ENCODE measurements at regions not wholly inside any gene's neighbourhood (a gene's known extent, or its start where the extent isn't known, plus 50 kb on each side); places are given as distances from the start of the nearest gene placed in this dataset.

GRCh38 chr10:44818701-44819127 is 92.4 kb upstream of the TMEM72 start:
- Histone ChIP-seq H3K36me3 (ENCODE audit: control insufficient read depth in 5 of 5, insufficient read depth in 5 of 5, low read length in 5 of 5) (no peaks in the 10 kb centered on the region), H3K27me3 (ENCODE audit: control insufficient read depth in 5 of 5, insufficient read depth in 4 of 5, low read length in 5 of 5) (peaks cover 0 to 8% (median 4%) of the 10 kb centered on the region in 5 donors), H3K4me3 (ENCODE audit: low read depth in 1 of 5, low read length in 5 of 5) (no peak overlapping the region), H3K9ac (ENCODE audit: low read length in 5 of 5) (no peak overlapping the region), H3K9me3 (ENCODE audit: control insufficient read depth in 5 of 5, low read length in 5 of 5) (no peaks in the 10 kb centered on the region), H3K4me1 (ENCODE audit: control insufficient read depth in 5 of 5, insufficient read depth in 5 of 5, low read length in 5 of 5) (no peaks in the 10 kb centered on the region), H3K27ac (ENCODE audit: low read depth, low read length) (no peak overlapping the region)

- H3K27ac ChIP-seq (ENCODE audit: low read depth, low read length): no peak overlapping the region
- no peaks in the 10 kb centered on the region for H3K36me3 ChIP-seq (ENCODE audit: control insufficient read depth in 5 of 5, insufficient read depth in 5 of 5, low read length in 5 of 5)
- H3K27me3 ChIP-seq (ENCODE audit: control insufficient read depth in 5 of 5, insufficient read depth in 4 of 5, low read length in 5 of 5): peaks cover 0 to 8% (median 4%) of the 10 kb centered on the region in 5 donors
- no peak overlapping the region for H3K4me3 ChIP-seq (ENCODE audit: low read depth in 1 of 5, low read length in 5 of 5)
- H3K9me3 ChIP-seq (ENCODE audit: control insufficient read depth in 5 of 5, low read length in 5 of 5): no peaks in the 10 kb centered on the region
- no peak overlapping the region for H3K9ac ChIP-seq (ENCODE audit: low read length in 5 of 5)
- H3K4me1 ChIP-seq (ENCODE audit: control insufficient read depth in 5 of 5, insufficient read depth in 5 of 5, low read length in 5 of 5): no peaks in the 10 kb centered on the region
Observed at GRCh38 chr10:44820094-44820493, 91.0 kb upstream of the TMEM72 start.

GRCh38 chr10:44821290-44821689 is 89.8 kb upstream of the TMEM72 start:
- Histone ChIP-seq H3K9ac (ENCODE audit: low read length in 5 of 5) (no peak overlapping the region), H3K4me1 (ENCODE audit: control insufficient read depth in 5 of 5, insufficient read depth in 5 of 5, low read length in 5 of 5) (no peaks in the 10 kb centered on the region), H3K36me3 (ENCODE audit: control insufficient read depth in 5 of 5, insufficient read depth in 5 of 5, low read length in 5 of 5) (no peaks in the 10 kb centered on the region), H3K9me3 (ENCODE audit: control insufficient read depth in 5 of 5, low read length in 5 of 5) (no peaks in the 10 kb centered on the region), H3K27me3 (ENCODE audit: control insufficient read depth in 5 of 5, insufficient read depth in 4 of 5, low read length in 5 of 5) (peaks cover 0 to 8% (median 4%) of the 10 kb centered on the region in 5 donors), H3K27ac (ENCODE audit: low read depth, low read length) (no peak overlapping the region), H3K4me3 (ENCODE audit: low read depth in 1 of 5, low read length in 5 of 5) (no peak overlapping the region)

DNA sequence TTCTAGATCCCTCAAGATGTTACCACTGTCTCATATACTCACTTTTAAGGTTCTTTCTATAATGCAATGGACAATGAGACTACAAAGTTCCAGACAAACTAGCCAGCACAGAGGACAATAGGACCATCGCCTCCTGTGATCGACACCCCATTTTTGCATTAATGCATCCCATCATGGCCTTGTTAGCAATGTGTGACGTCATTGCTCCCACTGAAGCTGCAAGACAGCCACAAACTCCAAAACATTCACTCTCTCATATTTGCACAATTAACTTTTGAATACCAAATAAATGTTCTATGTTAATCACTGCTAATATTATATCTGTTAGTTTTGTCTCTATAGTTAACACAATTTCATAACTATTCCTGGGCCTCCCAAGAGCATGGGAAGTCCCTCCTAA is 88.8 kb upstream of the TMEM72 start:
- H3K27me3 ChIP-seq (ENCODE audit: control insufficient read depth in 5 of 5, insufficient read depth in 4 of 5, low read length in 5 of 5): peaks cover 0 to 8% (median 4%) of the 10 kb centered on the region in 5 donors
- H3K9me3 ChIP-seq (ENCODE audit: control insufficient read depth in 5 of 5, low read length in 5 of 5): no peaks in the 10 kb centered on the region
- no peaks in the 10 kb centered on the region for H3K36me3 ChIP-seq (ENCODE audit: control insufficient read depth in 5 of 5, insufficient read depth in 5 of 5, low read length in 5 of 5)
- no peak overlapping the region for H3K27ac ChIP-seq (ENCODE audit: low read depth, low read length)
- H3K4me3 ChIP-seq (ENCODE audit: low read depth in 1 of 5, low read length in 5 of 5): no peak overlapping the region
- no peak overlapping the region for H3K9ac ChIP-seq (ENCODE audit: low read length in 5 of 5)
- no peaks in the 10 kb centered on the region for H3K4me1 ChIP-seq (ENCODE audit: control insufficient read depth in 5 of 5, insufficient read depth in 5 of 5, low read length in 5 of 5)

GRCh38 chr10:44822966-44823365 is 88.2 kb upstream of the TMEM72 start:
- Histone ChIP-seq H3K36me3 (ENCODE audit: control insufficient read depth in 5 of 5, insufficient read depth in 5 of 5, low read length in 5 of 5) (no peaks in the 10 kb centered on the region), H3K9ac (ENCODE audit: low read length in 5 of 5) (no peak overlapping the region), H3K27ac (ENCODE audit: low read depth, low read length) (no peak overlapping the region), H3K4me3 (ENCODE audit: low read depth in 1 of 5, low read length in 5 of 5) (no peak overlapping the region), H3K9me3 (ENCODE audit: control insufficient read depth in 5 of 5, low read length in 5 of 5) (no peaks in the 10 kb centered on the region), H3K27me3 (ENCODE audit: control insufficient read depth in 5 of 5, insufficient read depth in 4 of 5, low read length in 5 of 5) (peaks cover 0 to 7% (median 4%) of the 10 kb centered on the region in 5 donors), H3K4me1 (ENCODE audit: control insufficient read depth in 5 of 5, insufficient read depth in 5 of 5, low read length in 5 of 5) (no peaks in the 10 kb centered on the region)

GRCh38 chr10:44824607-44825006 is 86.5 kb upstream of the TMEM72 start:
- Histone ChIP-seq H3K9ac (ENCODE audit: low read length in 5 of 5) (no peak overlapping the region), H3K36me3 (ENCODE audit: control insufficient read depth in 5 of 5, insufficient read depth in 5 of 5, low read length in 5 of 5) (no peaks in the 10 kb centered on the region), H3K9me3 (ENCODE audit: control insufficient read depth in 5 of 5, low read length in 5 of 5) (no peaks in the 10 kb centered on the region), H3K27ac (ENCODE audit: low read depth, low read length) (no peak overlapping the region), H3K4me3 (ENCODE audit: low read depth in 1 of 5, low read length in 5 of 5) (no peak overlapping the region), H3K27me3 (ENCODE audit: control insufficient read depth in 5 of 5, insufficient read depth in 4 of 5, low read length in 5 of 5) (peaks cover 0 to 2% (median 0%) of the 10 kb centered on the region in 5 donors), H3K4me1 (ENCODE audit: control insufficient read depth in 5 of 5, insufficient read depth in 5 of 5, low read length in 5 of 5) (peaks cover 0 to 2% (median 0%) of the 10 kb centered on the region in 5 donors)

DNA sequence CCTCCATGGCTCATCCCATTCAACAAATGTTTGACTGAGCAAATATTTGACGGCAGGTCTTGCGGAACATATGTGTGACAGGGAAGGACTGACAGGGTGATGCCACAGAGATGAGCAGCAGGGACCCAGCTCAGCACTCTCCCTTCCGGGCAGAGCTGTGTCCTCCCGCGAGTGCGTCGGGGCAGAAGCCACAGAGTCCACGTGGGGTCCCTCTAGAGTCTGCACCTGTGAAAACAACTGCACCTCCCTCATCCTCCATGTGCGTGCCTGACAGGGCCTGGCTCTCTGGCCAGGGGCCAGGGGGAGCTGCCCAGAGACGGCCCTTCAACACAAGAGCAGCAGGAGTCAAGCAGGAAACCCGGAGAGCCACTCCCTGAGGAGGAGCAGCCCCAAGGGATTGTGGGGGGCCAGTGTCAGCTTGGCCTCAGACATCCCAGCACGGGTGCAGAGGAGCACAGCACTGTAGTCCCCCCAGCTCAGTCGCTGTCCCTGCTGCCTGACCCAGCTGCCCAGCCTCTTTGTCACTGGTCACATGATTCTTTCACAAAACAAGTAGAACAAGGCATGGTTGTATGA is 83.6 kb upstream of the TMEM72 start:
- H3K36me3 ChIP-seq (ENCODE audit: control insufficient read depth in 5 of 5, insufficient read depth in 5 of 5, low read length in 5 of 5): no peaks in the 10 kb centered on the region
- H3K27me3 ChIP-seq (ENCODE audit: control insufficient read depth in 5 of 5, insufficient read depth in 4 of 5, low read length in 5 of 5): no peaks in the 10 kb centered on the region
- no peak overlapping the region for H3K9ac ChIP-seq (ENCODE audit: low read length in 5 of 5)
- H3K4me3 ChIP-seq (ENCODE audit: low read depth in 1 of 5, low read length in 5 of 5): no peak overlapping the region
- peaks cover 0 to 2% (median 0%) of the 10 kb centered on the region in 5 donors for H3K4me1 ChIP-seq (ENCODE audit: control insufficient read depth in 5 of 5, insufficient read depth in 5 of 5, low read length in 5 of 5)
- no peaks in the 10 kb centered on the region for H3K9me3 ChIP-seq (ENCODE audit: control insufficient read depth in 5 of 5, low read length in 5 of 5)
- no peak overlapping the region for H3K27ac ChIP-seq (ENCODE audit: low read depth, low read length)

GRCh38 chr10:44828508-44829142 is 82.5 kb upstream of the TMEM72 start:
- Histone ChIP-seq H3K36me3 (ENCODE audit: control insufficient read depth in 5 of 5, insufficient read depth in 5 of 5, low read length in 5 of 5) (no peaks in the 10 kb centered on the region), H3K9ac (ENCODE audit: low read length in 5 of 5) (no peak overlapping the region), H3K4me1 (ENCODE audit: control insufficient read depth in 5 of 5, insufficient read depth in 5 of 5, low read length in 5 of 5) (peaks cover 0 to 2% (median 0%) of the 10 kb centered on the region in 5 donors), H3K9me3 (ENCODE audit: control insufficient read depth in 5 of 5, low read length in 5 of 5) (no peaks in the 10 kb centered on the region), H3K4me3 (ENCODE audit: low read depth in 1 of 5, low read length in 5 of 5) (no peak overlapping the region), H3K27ac (ENCODE audit: low read depth, low read length) (no peak overlapping the region), H3K27me3 (ENCODE audit: control insufficient read depth in 5 of 5, insufficient read depth in 4 of 5, low read length in 5 of 5) (no peaks in the 10 kb centered on the region)

DNA sequence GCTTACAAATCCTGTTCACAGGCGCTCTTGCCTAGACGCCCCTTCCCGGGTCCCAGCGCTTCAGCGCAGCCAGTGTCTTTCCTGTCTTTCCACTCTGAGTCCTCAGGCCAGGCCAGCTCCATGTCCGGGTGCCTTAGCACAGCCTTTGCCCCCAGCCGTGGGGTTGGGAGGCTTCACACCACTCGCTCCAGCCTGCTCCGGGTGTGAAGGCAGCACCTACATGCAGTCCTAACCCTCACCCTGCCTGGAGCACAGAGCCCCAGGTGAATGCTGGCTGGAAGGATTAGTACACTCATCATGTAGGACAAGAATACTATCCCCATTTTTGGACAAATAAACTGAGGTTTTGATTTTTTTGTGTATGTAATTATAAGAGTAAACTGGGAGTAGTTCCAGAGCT is 81.7 kb upstream of the TMEM72 start:
- Histone ChIP-seq H3K27me3 (ENCODE audit: control insufficient read depth in 5 of 5, insufficient read depth in 4 of 5, low read length in 5 of 5) (no peaks in the 10 kb centered on the region), H3K36me3 (ENCODE audit: control insufficient read depth in 5 of 5, insufficient read depth in 5 of 5, low read length in 5 of 5) (no peaks in the 10 kb centered on the region), H3K9me3 (ENCODE audit: control insufficient read depth in 5 of 5, low read length in 5 of 5) (no peaks in the 10 kb centered on the region), H3K4me3 (ENCODE audit: low read depth in 1 of 5, low read length in 5 of 5) (no peak overlapping the region), H3K27ac (ENCODE audit: low read depth, low read length) (no peak overlapping the region), H3K4me1 (ENCODE audit: control insufficient read depth in 5 of 5, insufficient read depth in 5 of 5, low read length in 5 of 5) (peaks cover 0 to 2% (median 0%) of the 10 kb centered on the region in 5 donors), H3K9ac (ENCODE audit: low read length in 5 of 5) (no peak overlapping the region)

DNA sequence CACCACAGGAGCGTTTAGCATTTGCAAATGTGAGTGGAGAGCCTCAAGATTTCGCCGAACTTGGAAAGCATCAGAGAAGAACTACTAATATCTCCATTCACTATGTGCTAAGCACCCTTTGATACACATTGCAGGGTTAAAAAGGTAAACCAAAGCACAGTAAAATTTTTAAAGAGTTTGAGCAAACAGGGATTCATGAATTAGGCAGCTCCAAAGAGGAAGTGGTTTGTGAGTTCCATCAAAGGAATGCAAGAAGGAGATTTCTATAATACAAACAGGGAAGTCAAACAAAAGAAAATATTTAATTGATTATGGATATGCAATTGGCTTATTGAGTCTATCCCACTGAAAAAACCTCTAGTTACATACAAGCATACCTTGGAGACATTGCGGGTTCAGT is 81.1 kb upstream of the TMEM72 start:
- no peaks in the 10 kb centered on the region for H3K27me3 ChIP-seq (ENCODE audit: control insufficient read depth in 5 of 5, insufficient read depth in 4 of 5, low read length in 5 of 5)
- H3K9me3 ChIP-seq (ENCODE audit: control insufficient read depth in 5 of 5, low read length in 5 of 5): no peaks in the 10 kb centered on the region
- no peak overlapping the region for H3K9ac ChIP-seq (ENCODE audit: low read length in 5 of 5)
- H3K27ac ChIP-seq (ENCODE audit: low read depth, low read length): no peak overlapping the region
- H3K36me3 ChIP-seq (ENCODE audit: control insufficient read depth in 5 of 5, insufficient read depth in 5 of 5, low read length in 5 of 5): no peaks in the 10 kb centered on the region
- H3K4me1 ChIP-seq (ENCODE audit: control insufficient read depth in 5 of 5, insufficient read depth in 5 of 5, low read length in 5 of 5): peaks cover 0 to 2% (median 0%) of the 10 kb centered on the region in 5 donors
- H3K4me3 ChIP-seq (ENCODE audit: low read depth in 1 of 5, low read length in 5 of 5): no peak overlapping the region
